Prostate gland (tissue), 2 donors: ENCODE measurements at regions not wholly inside any gene's neighbourhood (a gene's known extent, or its start where the extent isn't known, plus 50 kb on each side); places are given as distances from the start of the nearest gene placed in this dataset.

Source experiments
- POLR2A ChIP-seq: fragments of 450-650 bp; IDR thresholded peaks from one replicate; pipeline ENCODE4 v1.6.1; 2016; ENCODE audit warnings: antibody characterized with exemption, mild to moderate bottlenecking
- POLR2AphosphoS5 ChIP-seq: sonication (generic); formaldehyde crosslinking; IDR thresholded peaks from one replicate; pipeline ENCODE4 v1.6.1; 2017; ENCODE audit warnings: antibody characterized with exemption
- TF ChIP-seq, protein P1 (sequence below), 4 experiments: fragments of 200-600 bp in 2 of 4; fragments of 450-650 bp in 2 of 4; sonication (generic) in 2 of 4; IDR thresholded peaks; 1 replicate in 3 of 4; 2 replicates in 1 of 4; pipeline ENCODE4 v1.5.1; 2016 to 2019; ENCODE audit warnings: antibody characterized with exemption in 4 of 4, mild to moderate bottlenecking in 2 of 4, moderate library complexity in 2 of 4

DNA sequence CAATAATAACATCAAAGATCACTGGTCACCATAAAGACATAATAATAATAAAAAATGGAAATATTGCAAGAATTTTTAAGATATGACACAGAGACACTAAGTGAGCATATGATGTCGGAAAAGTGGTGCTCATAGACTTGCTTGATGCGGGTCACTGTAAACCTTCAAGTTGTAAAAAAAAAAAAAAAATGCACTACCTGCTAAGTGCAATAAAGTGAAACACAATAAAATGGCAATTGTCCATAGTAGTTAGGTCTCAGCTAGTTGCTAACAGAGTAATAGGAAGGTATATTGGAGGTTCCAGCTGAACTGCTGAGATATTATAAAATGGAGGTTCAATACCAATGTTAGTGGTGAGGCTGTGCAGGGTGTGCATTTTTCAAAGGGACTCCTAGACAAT lies 146.6 kb upstream of the MRPS22 start:
- TF ChIP-seq, protein P1, sequence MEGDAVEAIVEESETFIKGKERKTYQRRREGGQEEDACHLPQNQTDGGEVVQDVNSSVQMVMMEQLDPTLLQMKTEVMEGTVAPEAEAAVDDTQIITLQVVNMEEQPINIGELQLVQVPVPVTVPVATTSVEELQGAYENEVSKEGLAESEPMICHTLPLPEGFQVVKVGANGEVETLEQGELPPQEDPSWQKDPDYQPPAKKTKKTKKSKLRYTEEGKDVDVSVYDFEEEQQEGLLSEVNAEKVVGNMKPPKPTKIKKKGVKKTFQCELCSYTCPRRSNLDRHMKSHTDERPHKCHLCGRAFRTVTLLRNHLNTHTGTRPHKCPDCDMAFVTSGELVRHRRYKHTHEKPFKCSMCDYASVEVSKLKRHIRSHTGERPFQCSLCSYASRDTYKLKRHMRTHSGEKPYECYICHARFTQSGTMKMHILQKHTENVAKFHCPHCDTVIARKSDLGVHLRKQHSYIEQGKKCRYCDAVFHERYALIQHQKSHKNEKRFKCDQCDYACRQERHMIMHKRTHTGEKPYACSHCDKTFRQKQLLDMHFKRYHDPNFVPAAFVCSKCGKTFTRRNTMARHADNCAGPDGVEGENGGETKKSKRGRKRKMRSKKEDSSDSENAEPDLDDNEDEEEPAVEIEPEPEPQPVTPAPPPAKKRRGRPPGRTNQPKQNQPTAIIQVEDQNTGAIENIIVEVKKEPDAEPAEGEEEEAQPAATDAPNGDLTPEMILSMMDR (IDR thresholded peaks at IDR 0.05): no peak
- TF ChIP-seq POLR2A: no peak
- TF ChIP-seq POLR2AphosphoS5: no peak
